ENCODE measurements at regions not wholly inside any gene's neighbourhood (a gene's known extent, or its start where the extent isn't known, plus 50 kb on each side); places are given as distances from the start of the nearest gene placed in this dataset.
"Not testable (repeated sequence)": the region's sequence is repeated elsewhere in the genome, so short reads cannot be mapped to it uniquely, and the experiment has no call there.

- no peak for DNase-seq
- Mint-ChIP-seq H3K4me3 (no peak overlapping the region), H3K27me3 (peaks cover 9 to 16% of the 10 kb centered on the region in 2 donors), H3K4me1 (no peaks in the 10 kb centered on the region), H3K27ac (no peak overlapping the region), H3K36me3 (no peaks in the 10 kb centered on the region), H3K9me3 (no peaks in the 10 kb centered on the region)
- POLR2A ChIA-PET, result no interaction called here
- Histone ChIP-seq H3K9me3 (ENCODE audit: low read length) (no peaks in the 10 kb centered on the region), H3K36me3 (ENCODE audit: insufficient read depth, low read length) (no peaks in the 10 kb centered on the region), H3K4me3 (ENCODE audit: low read length) (no peak overlapping the region), H3K27ac (ENCODE audit: low read depth, low read length) (no peak overlapping the region), H3K4me1 (ENCODE audit: insufficient read depth, low read length) (no peaks in the 10 kb centered on the region), H3K27me3 (ENCODE audit: insufficient read depth, low read length, poor library complexity, severe bottlenecking) (no peaks in the 10 kb centered on the region)
- CTCF ChIA-PET, result no interaction called here
Observed at GRCh38 chr5:34412736-34413135, 243.4 kb upstream of the RAI14 start.

- Mint-ChIP-seq H3K27ac (no peak overlapping the region), H3K4me1 (no peaks in the 10 kb centered on the region), H3K36me3 (no peaks in the 10 kb centered on the region), H3K4me3 (no peak overlapping the region), H3K27me3 (peaks cover 8 to 17% of the 10 kb centered on the region in 2 donors), H3K9me3 (peaks cover 0 to 6% (median 2%) of the 10 kb centered on the region in 5 donors)
- Histone ChIP-seq H3K36me3 (ENCODE audit: insufficient read depth, low read length) (no peaks in the 10 kb centered on the region), H3K27ac (ENCODE audit: low read depth, low read length) (no peak overlapping the region), H3K9me3 (ENCODE audit: low read length) (no peaks in the 10 kb centered on the region), H3K4me3 (ENCODE audit: low read length) (no peak overlapping the region), H3K4me1 (ENCODE audit: insufficient read depth, low read length) (no peaks in the 10 kb centered on the region), H3K27me3 (ENCODE audit: insufficient read depth, low read length, poor library complexity, severe bottlenecking) (no peaks in the 10 kb centered on the region)
- ChIA-PET CTCF (no interaction called here), POLR2A (no interaction called here)
- no peak for DNase-seq
Observed at GRCh38 chr5:34415559-34416198, 240.4 kb upstream of the RAI14 start.

- Mint-ChIP-seq H3K4me3 (no peak overlapping the region), H3K27me3 (peaks cover 13 to 24% of the 10 kb centered on the region in 2 donors), H3K4me1 (no peaks in the 10 kb centered on the region), H3K9me3 (peaks cover 2 to 11% (median 4%) of the 10 kb centered on the region in 5 donors), H3K27ac (no peak overlapping the region), H3K36me3 (no peaks in the 10 kb centered on the region)
- ChIA-PET CTCF (no interaction called here), POLR2A (no interaction called here)
- Histone ChIP-seq H3K27me3 (ENCODE audit: insufficient read depth, low read length, poor library complexity, severe bottlenecking) (no peaks in the 10 kb centered on the region), H3K4me1 (ENCODE audit: insufficient read depth, low read length) (no peaks in the 10 kb centered on the region), H3K27ac (ENCODE audit: low read depth, low read length) (no peak overlapping the region), H3K36me3 (ENCODE audit: insufficient read depth, low read length) (no peaks in the 10 kb centered on the region), H3K9me3 (ENCODE audit: low read length) (no peaks in the 10 kb centered on the region), H3K4me3 (ENCODE audit: low read length) (no peak overlapping the region)
- DNase-seq, result no peak
Observed at GRCh38 chr5:34416501-34417008, 239.6 kb upstream of the RAI14 start.

GRCh38 chr5:34420191-34420590, 235.9 kb upstream of the RAI14 start:
- H3K4me1 ChIP-seq (ENCODE audit: insufficient read depth, low read length); CTCF ChIA-PET; H3K36me3 Mint-ChIP-seq; H3K9me3 ChIP-seq (ENCODE audit: low read length); H3K4me3 ChIP-seq (ENCODE audit: low read length); H3K4me3 Mint-ChIP-seq; H3K36me3 ChIP-seq (ENCODE audit: insufficient read depth, low read length); H3K27me3 ChIP-seq (ENCODE audit: insufficient read depth, low read length, poor library complexity, severe bottlenecking); DNase-seq; H3K27ac Mint-ChIP-seq; H3K27ac ChIP-seq (ENCODE audit: low read depth, low read length); POLR2A ChIA-PET; H3K4me1 Mint-ChIP-seq: not testable (repeated sequence)
- H3K27me3 Mint-ChIP-seq, result peaks cover 8 to 22% of the 10 kb centered on the region in 2 donors
- peaks cover 4 to 17% (median 8%) of the 10 kb centered on the region in 5 donors for H3K9me3 Mint-ChIP-seq

GRCh38 chr5:34436761-34437501, 219.2 kb upstream of the RAI14 start:
- no peak overlapping the region for H3K4me3 ChIP-seq (ENCODE audit: low read length)
- ChIA-PET POLR2A (no interaction called here), CTCF (no interaction called here)
- H3K27ac Mint-ChIP-seq, result no peak overlapping the region
- no peaks in the 10 kb centered on the region for H3K4me1 Mint-ChIP-seq
- H3K9me3 ChIP-seq (ENCODE audit: low read length), result no peaks in the 10 kb centered on the region
- no peak for DNase-seq
- no peaks in the 10 kb centered on the region for H3K4me1 ChIP-seq (ENCODE audit: insufficient read depth, low read length)
- peaks cover 10 to 12% of the 10 kb centered on the region in 2 donors for H3K27me3 Mint-ChIP-seq
- no peak overlapping the region for H3K4me3 Mint-ChIP-seq
- no peaks in the 10 kb centered on the region for H3K36me3 ChIP-seq (ENCODE audit: insufficient read depth, low read length)
- H3K9me3 Mint-ChIP-seq, result peaks cover 0 to 2% (median 0%) of the 10 kb centered on the region in 5 donors
- H3K36me3 Mint-ChIP-seq, result no peaks in the 10 kb centered on the region
- no peaks in the 10 kb centered on the region for H3K27me3 ChIP-seq (ENCODE audit: insufficient read depth, low read length, poor library complexity, severe bottlenecking)
- H3K27ac ChIP-seq (ENCODE audit: low read depth, low read length), result no peak overlapping the region

- CTCF ChIA-PET, result no interaction called here
- Mint-ChIP-seq H3K4me3 (no peak overlapping the region), H3K27ac (no peak overlapping the region), H3K27me3 (peaks cover 4 to 10% of the 10 kb centered on the region in 2 donors), H3K9me3 (no peaks in the 10 kb centered on the region), H3K36me3 (no peaks in the 10 kb centered on the region), H3K4me1 (no peaks in the 10 kb centered on the region)
- Histone ChIP-seq H3K4me3 (ENCODE audit: low read length) (no peak overlapping the region), H3K4me1 (ENCODE audit: insufficient read depth, low read length) (no peaks in the 10 kb centered on the region), H3K27ac (ENCODE audit: low read depth, low read length) (no peak overlapping the region), H3K27me3 (ENCODE audit: insufficient read depth, low read length, poor library complexity, severe bottlenecking) (no peaks in the 10 kb centered on the region), H3K9me3 (ENCODE audit: low read length) (no peaks in the 10 kb centered on the region), H3K36me3 (ENCODE audit: insufficient read depth, low read length) (no peaks in the 10 kb centered on the region)
- DNase-seq, result no peak
- POLR2A ChIA-PET, result no interaction called here
Observed at GRCh38 chr5:34439601-34440000, 216.5 kb upstream of the RAI14 start.

GRCh38 chr5:34441767-34442166, 214.4 kb upstream of the RAI14 start:
- H3K4me3 Mint-ChIP-seq; H3K9me3 Mint-ChIP-seq; H3K27ac ChIP-seq (ENCODE audit: low read depth, low read length); H3K36me3 Mint-ChIP-seq; H3K27me3 Mint-ChIP-seq; H3K27ac Mint-ChIP-seq; CTCF ChIA-PET; H3K4me3 ChIP-seq (ENCODE audit: low read length); POLR2A ChIA-PET; H3K4me1 Mint-ChIP-seq; H3K27me3 ChIP-seq (ENCODE audit: insufficient read depth, low read length, poor library complexity, severe bottlenecking); DNase-seq; H3K36me3 ChIP-seq (ENCODE audit: insufficient read depth, low read length); H3K4me1 ChIP-seq (ENCODE audit: insufficient read depth, low read length); H3K9me3 ChIP-seq (ENCODE audit: low read length): not testable (repeated sequence)

GRCh38 chr5:34447424-34447823, 208.7 kb upstream of the RAI14 start:
- ChIA-PET CTCF (no interaction called here), POLR2A (no interaction called here)
- H3K36me3 ChIP-seq (ENCODE audit: insufficient read depth, low read length), result no peaks in the 10 kb centered on the region
- Mint-ChIP-seq H3K27me3 (peaks cover 11 to 35% of the 10 kb centered on the region in 2 donors), H3K27ac (no peak overlapping the region), H3K36me3 (no peaks in the 10 kb centered on the region), H3K4me3 (no peak overlapping the region), H3K9me3 (no peaks in the 10 kb centered on the region), H3K4me1 (no peaks in the 10 kb centered on the region)
- DNase-seq, result no peak
- H3K27ac ChIP-seq (ENCODE audit: low read depth, low read length), result no peak overlapping the region
- no peaks in the 10 kb centered on the region for H3K9me3 ChIP-seq (ENCODE audit: low read length)
- H3K4me1 ChIP-seq (ENCODE audit: insufficient read depth, low read length), result no peaks in the 10 kb centered on the region
- no peak overlapping the region for H3K4me3 ChIP-seq (ENCODE audit: low read length)
- H3K27me3 ChIP-seq (ENCODE audit: insufficient read depth, low read length, poor library complexity, severe bottlenecking), result no peaks in the 10 kb centered on the region

Measured in CD8-positive, alpha-beta memory T cell (primary cell).